ENCODE measurements at regions not wholly inside any gene's neighbourhood (a gene's known extent, or its start where the extent isn't known, plus 50 kb on each side); places are given as distances from the start of the nearest gene placed in this dataset.

DNA sequence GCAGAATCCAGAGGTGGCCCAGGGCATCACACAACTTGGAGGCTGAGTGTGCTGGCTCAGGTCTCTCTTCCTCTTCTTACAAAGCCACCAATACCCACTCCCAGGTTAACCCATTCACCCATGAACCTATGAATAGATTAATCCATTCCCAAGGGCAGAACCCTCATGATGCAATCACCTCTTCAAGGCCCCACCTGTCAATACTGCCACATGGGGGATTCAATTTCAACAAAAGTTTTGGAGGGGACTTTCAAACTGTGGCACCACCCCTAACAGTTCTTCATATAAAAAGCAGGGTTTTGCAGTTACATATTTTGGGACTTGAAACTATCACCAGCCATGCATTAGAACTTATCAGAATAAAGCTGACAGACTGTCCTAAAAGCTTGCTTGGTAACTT lies 193.6 kb upstream of the RNF32 start (continued):
- no peak for TF ChIP-seq ZNF462 (CRISPR knock-in tag; IDR thresholded peaks at IDR 0.05)
- TF ChIP-seq, protein P1, sequence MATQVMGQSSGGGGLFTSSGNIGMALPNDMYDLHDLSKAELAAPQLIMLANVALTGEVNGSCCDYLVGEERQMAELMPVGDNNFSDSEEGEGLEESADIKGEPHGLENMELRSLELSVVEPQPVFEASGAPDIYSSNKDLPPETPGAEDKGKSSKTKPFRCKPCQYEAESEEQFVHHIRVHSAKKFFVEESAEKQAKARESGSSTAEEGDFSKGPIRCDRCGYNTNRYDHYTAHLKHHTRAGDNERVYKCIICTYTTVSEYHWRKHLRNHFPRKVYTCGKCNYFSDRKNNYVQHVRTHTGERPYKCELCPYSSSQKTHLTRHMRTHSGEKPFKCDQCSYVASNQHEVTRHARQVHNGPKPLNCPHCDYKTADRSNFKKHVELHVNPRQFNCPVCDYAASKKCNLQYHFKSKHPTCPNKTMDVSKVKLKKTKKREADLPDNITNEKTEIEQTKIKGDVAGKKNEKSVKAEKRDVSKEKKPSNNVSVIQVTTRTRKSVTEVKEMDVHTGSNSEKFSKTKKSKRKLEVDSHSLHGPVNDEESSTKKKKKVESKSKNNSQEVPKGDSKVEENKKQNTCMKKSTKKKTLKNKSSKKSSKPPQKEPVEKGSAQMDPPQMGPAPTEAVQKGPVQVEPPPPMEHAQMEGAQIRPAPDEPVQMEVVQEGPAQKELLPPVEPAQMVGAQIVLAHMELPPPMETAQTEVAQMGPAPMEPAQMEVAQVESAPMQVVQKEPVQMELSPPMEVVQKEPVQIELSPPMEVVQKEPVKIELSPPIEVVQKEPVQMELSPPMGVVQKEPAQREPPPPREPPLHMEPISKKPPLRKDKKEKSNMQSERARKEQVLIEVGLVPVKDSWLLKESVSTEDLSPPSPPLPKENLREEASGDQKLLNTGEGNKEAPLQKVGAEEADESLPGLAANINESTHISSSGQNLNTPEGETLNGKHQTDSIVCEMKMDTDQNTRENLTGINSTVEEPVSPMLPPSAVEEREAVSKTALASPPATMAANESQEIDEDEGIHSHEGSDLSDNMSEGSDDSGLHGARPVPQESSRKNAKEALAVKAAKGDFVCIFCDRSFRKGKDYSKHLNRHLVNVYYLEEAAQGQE (IDR thresholded peaks at IDR 0.05; ENCODE audit: unreplicated experiment) = no peak
- no peak for TF ChIP-seq ZNF114 (CRISPR knock-in tag; IDR thresholded peaks at IDR 0.05)
- TF ChIP-seq EZH2phosphoT487 (IDR thresholded peaks at IDR 0.05; ENCODE audit: unreplicated experiment) = no peak
- TF ChIP-seq STAT1 (IDR thresholded peaks at IDR 0.05; ENCODE audit: unreplicated experiment) = no peak
- no peak for TF ChIP-seq ETS1 (IDR thresholded peaks at IDR 0.05)
- TF ChIP-seq NANOG (IDR thresholded peaks at IDR 0.05; ENCODE audit: borderline replicate concordance) = no peak
- TF ChIP-seq POLR2AphosphoS5 (IDR thresholded peaks at IDR 0.05; ENCODE audit: low read depth) = no peak

All from GM23338 (cell line).